Right hindlimb (tissue), 1 donor: ENCODE measurements at regions not wholly inside any gene's neighbourhood (a gene's known extent, or its start where the extent isn't known, plus 50 kb on each side); places are given as distances from the start of the nearest gene placed in this dataset.

Experiments used
- DNase-seq: peaks from one replicate; pipeline ENCODE4 v3.0.0-alpha.2; 2018

GRCh38 chr14:87879389-87879788 lies 113.6 kb downstream of the GALC start:
- DNase-seq: no peak

- DNase-seq: no peak
Measured at GRCh38 chr14:87878959-87879358, 114.0 kb downstream of the GALC start.

- no peak for DNase-seq
Measured at GRCh38 chr14:87877877-87878276, 115.1 kb downstream of the GALC start.

GRCh38 chr14:87874676-87875075 lies 118.3 kb downstream of the GALC start:
- DNase-seq: no peak

GRCh38 chr14:87873741-87874140 lies 119.2 kb downstream of the GALC start:
- DNase-seq: no peak

GRCh38 chr14:87869619-87870583 lies 123.1 kb downstream of the GALC start:
- DNase-seq: no peak

- no peak for DNase-seq
Measured at GRCh38 chr14:87868920-87869319, 124.1 kb downstream of the GALC start.

- DNase-seq: no peak
Measured at GRCh38 chr14:87866116-87866515, 126.9 kb downstream of the GALC start.

- DNase-seq: no peak
Measured at GRCh38 chr14:87864356-87865270, 128.4 kb downstream of the GALC start.

GRCh38 chr14:87863047-87863446 lies 129.9 kb downstream of the GALC start:
- no peak for DNase-seq

- DNase-seq: no peak
Measured at GRCh38 chr14:87852107-87852506, 140.9 kb downstream of the GALC start.

- DNase-seq: no peak
Measured at GRCh38 chr14:87851190-87851589, 141.8 kb downstream of the GALC start.

GRCh38 chr14:87847216-87847755 lies 145.7 kb downstream of the GALC start:
- DNase-seq: no peak

- no peak for DNase-seq
Measured at GRCh38 chr14:87840906-87841305, 152.1 kb downstream of the GALC start.

- peak; percentile 41 for DNase-seq
Measured at GRCh38 chr14:87838931-87839330, 154.1 kb downstream of the GALC start.

- no peak for DNase-seq
Measured at GRCh38 chr14:87837296-87837695, 155.7 kb downstream of the GALC start.

GRCh38 chr14:87834594-87834993 lies 158.4 kb downstream of the GALC start:
- DNase-seq: no peak

- no peak for DNase-seq
Measured at GRCh38 chr14:87833026-87833425, 160.0 kb downstream of the GALC start.

GRCh38 chr14:87830443-87831096 lies 162.4 kb downstream of the GALC start:
- no peak for DNase-seq

- no peak for DNase-seq
Measured at GRCh38 chr14:87829543-87829942, 163.4 kb downstream of the GALC start.

- DNase-seq: no peak
Measured at GRCh38 chr14:87824266-87824665, 168.7 kb downstream of the GALC start.

- no peak for DNase-seq
Measured at GRCh38 chr14:87816416-87816815, 176.6 kb downstream of the GALC start.

GRCh38 chr14:87815121-87815520 lies 177.9 kb downstream of the GALC start:
- no peak for DNase-seq
